Activated naive CD4-positive, alpha-beta T cell treated with anti-CD3 and anti-CD28 coated beads, Interleukin-2, amount 50 U/mL, for 24 hours (primary cell): ENCODE measurements at regions not wholly inside any gene's neighbourhood (a gene's known extent, or its start where the extent isn't known, plus 50 kb on each side); places are given as distances from the start of the nearest gene placed in this dataset.

Source experiments
- H3K27ac Mint-ChIP-seq: one replicate; pipeline ENCODE4 v1.8.0; 2021; ENCODE audit warnings: mild to moderate bottlenecking, mixed read lengths
- H3K27me3 Mint-ChIP-seq: one replicate; pipeline ENCODE4 v1.8.0; 2021; ENCODE audit warnings: mixed read lengths
- H3K36me3 Mint-ChIP-seq: one replicate; pipeline ENCODE4 v1.8.0; 2021; ENCODE audit warnings: mixed read lengths
- H3K4me1 Mint-ChIP-seq: one replicate; pipeline ENCODE4 v1.8.0; 2021; ENCODE audit warnings: mixed read lengths
- H3K4me3 Mint-ChIP-seq: one replicate; pipeline ENCODE4 v1.8.0; 2021; ENCODE audit warnings: mild to moderate bottlenecking, mixed read lengths
- H3K9me3 Mint-ChIP-seq: one replicate; pipeline ENCODE4 v1.8.0; 2021; ENCODE audit warnings: mixed read lengths

DNA sequence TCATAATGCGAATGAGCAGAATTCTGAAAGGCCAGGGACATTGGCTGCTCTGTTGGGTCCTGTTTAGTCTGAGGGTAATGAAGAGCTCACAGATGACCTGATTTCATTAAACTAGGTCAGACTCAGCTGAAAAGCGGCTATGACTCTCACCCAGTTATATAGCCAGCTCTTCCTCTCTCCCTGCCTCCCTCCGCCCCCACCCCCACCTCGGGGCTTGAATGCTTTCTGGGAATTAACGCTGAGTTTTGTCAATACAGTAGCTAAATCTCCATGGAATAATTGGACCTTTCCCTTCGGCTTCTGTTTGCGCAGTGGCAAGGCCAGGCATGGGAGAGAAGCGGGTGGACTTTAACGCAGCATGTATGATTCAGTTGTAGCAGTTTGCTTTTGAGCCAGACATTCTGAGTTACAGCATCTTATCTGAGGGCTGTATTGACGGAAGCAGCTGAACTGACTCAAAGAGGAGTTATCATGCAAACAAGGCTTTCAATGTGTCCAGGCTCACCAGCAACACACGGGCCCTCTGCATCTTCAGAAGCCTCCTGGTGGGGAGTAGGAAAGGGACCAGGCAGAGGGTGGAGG, 110.6 kb downstream of the MYCN start:
- H3K4me1 Mint-ChIP-seq: peaks cover under 1% of the 10 kb centered on the region
- no peak overlapping the region for H3K27ac Mint-ChIP-seq
- H3K36me3 Mint-ChIP-seq: no peaks in the 10 kb centered on the region
- H3K4me3 Mint-ChIP-seq: no peak overlapping the region
- H3K27me3 Mint-ChIP-seq: no peaks in the 10 kb centered on the region
- H3K9me3 Mint-ChIP-seq: no peaks in the 10 kb centered on the region

- no peaks in the 10 kb centered on the region for H3K9me3 Mint-ChIP-seq
- no peak overlapping the region for H3K4me3 Mint-ChIP-seq
- H3K27ac Mint-ChIP-seq: no peak overlapping the region
- no peaks in the 10 kb centered on the region for H3K4me1 Mint-ChIP-seq
- H3K27me3 Mint-ChIP-seq: no peaks in the 10 kb centered on the region
- H3K36me3 Mint-ChIP-seq: no peaks in the 10 kb centered on the region
Observed at GRCh38 chr2:16050261-16050907, 110.0 kb downstream of the MYCN start.

GRCh38 chr2:16049406-16049805, 109.1 kb downstream of the MYCN start:
- H3K36me3 Mint-ChIP-seq: no peaks in the 10 kb centered on the region
- no peaks in the 10 kb centered on the region for H3K9me3 Mint-ChIP-seq
- no peaks in the 10 kb centered on the region for H3K27me3 Mint-ChIP-seq
- no peak overlapping the region for H3K4me3 Mint-ChIP-seq
- H3K4me1 Mint-ChIP-seq: no peaks in the 10 kb centered on the region
- H3K27ac Mint-ChIP-seq: no peak overlapping the region

GRCh38 chr2:16048466-16048865, 108.1 kb downstream of the MYCN start:
- Mint-ChIP-seq H3K36me3 (no peaks in the 10 kb centered on the region), H3K27ac (no peak overlapping the region), H3K27me3 (peaks cover under 1% of the 10 kb centered on the region), H3K4me1 (no peaks in the 10 kb centered on the region), H3K9me3 (no peaks in the 10 kb centered on the region), H3K4me3 (no peak overlapping the region)

DNA sequence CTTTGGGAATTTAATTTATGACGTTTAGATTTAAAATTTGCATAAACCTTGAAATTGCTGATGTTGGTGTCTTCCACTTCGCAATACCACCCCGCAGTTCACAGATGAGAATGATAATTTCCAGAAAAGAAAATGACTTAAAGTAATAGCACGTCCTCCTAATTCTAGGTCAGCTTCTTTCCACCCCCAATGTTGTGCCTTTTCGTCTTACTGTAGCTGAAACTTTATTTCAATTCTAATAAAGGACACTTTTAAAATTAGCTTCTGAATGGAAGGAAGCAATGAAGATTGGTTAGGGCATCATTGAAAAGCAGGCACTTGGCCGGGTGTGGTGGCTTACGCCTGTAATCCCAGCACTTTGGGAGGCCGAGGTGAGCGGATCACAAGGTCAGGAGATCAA, 107.4 kb downstream of the MYCN start:
- Mint-ChIP-seq H3K9me3 (no peaks in the 10 kb centered on the region), H3K36me3 (no peaks in the 10 kb centered on the region), H3K27me3 (peaks cover 3% of the 10 kb centered on the region), H3K27ac (no peak overlapping the region), H3K4me1 (no peaks in the 10 kb centered on the region), H3K4me3 (no peak overlapping the region)

- no peak overlapping the region for H3K27ac Mint-ChIP-seq
- H3K27me3 Mint-ChIP-seq: peaks cover 3% of the 10 kb centered on the region
- no peaks in the 10 kb centered on the region for H3K4me1 Mint-ChIP-seq
- H3K36me3 Mint-ChIP-seq: no peaks in the 10 kb centered on the region
- no peaks in the 10 kb centered on the region for H3K9me3 Mint-ChIP-seq
- no peak overlapping the region for H3K4me3 Mint-ChIP-seq
Observed at GRCh38 chr2:16046649-16047048, 106.3 kb downstream of the MYCN start.

- Mint-ChIP-seq H3K27me3 (peaks cover 5% of the 10 kb centered on the region), H3K4me3 (no peak overlapping the region), H3K27ac (no peak overlapping the region), H3K9me3 (no peaks in the 10 kb centered on the region), H3K36me3 (no peaks in the 10 kb centered on the region), H3K4me1 (no peaks in the 10 kb centered on the region)
Observed at GRCh38 chr2:16045653-16046352, 105.5 kb downstream of the MYCN start.

DNA sequence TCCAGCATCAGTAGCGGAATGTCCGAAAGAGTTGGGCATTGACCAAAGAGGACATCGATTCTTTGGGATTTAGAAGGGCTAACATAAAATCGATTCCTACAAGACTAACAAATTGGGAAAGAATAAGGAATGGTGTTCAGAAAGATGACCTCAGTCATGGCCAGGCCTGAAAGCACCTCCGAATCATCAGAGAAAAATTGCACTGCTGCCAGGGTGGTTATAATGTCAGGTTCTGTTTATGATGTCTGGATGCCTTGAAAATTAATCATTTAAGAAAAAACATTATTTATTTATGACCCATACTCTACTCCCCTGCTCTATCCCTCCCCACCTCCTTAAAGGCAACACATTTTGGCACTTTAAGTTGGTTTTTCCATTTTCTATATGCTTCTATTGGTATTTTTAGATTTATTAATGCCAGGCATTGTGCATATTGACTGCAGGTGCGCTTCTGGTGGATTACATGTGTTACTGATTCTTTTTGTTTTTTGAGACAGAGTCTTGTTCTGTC, 104.7 kb downstream of the MYCN start:
- peaks cover 5% of the 10 kb centered on the region for H3K27me3 Mint-ChIP-seq
- no peaks in the 10 kb centered on the region for H3K36me3 Mint-ChIP-seq
- H3K27ac Mint-ChIP-seq: no peak overlapping the region
- H3K4me3 Mint-ChIP-seq: no peak overlapping the region
- H3K4me1 Mint-ChIP-seq: no peaks in the 10 kb centered on the region
- no peaks in the 10 kb centered on the region for H3K9me3 Mint-ChIP-seq

DNA sequence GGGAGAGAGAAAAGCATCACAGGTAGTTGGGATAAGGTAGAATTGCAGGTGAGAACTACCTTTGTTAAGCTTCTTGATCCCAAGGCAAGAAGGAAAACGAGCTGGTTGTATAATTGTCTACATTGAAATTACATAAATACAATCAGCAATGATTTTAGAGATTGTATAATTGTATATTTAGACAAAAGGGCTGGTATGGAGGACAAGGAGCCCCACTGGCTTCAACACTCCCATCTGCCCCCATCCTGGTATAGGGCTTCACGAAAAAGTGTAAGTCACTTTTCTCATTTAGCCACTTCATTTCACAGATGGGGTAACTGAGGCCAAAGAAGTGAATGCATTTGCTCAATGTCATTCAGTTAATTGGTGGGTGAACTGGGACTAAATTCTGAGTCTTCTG, 103.3 kb downstream of the MYCN start:
- no peaks in the 10 kb centered on the region for H3K9me3 Mint-ChIP-seq
- H3K27ac Mint-ChIP-seq: no peak overlapping the region
- H3K36me3 Mint-ChIP-seq: no peaks in the 10 kb centered on the region
- H3K4me1 Mint-ChIP-seq: no peaks in the 10 kb centered on the region
- H3K4me3 Mint-ChIP-seq: no peak overlapping the region
- H3K27me3 Mint-ChIP-seq: peaks cover 5% of the 10 kb centered on the region

- Mint-ChIP-seq H3K36me3 (no peaks in the 10 kb centered on the region), H3K9me3 (no peaks in the 10 kb centered on the region), H3K27ac (no peak overlapping the region)
Observed at GRCh38 chr2:16043192-16043591, 102.8 kb downstream of the MYCN start.

DNA sequence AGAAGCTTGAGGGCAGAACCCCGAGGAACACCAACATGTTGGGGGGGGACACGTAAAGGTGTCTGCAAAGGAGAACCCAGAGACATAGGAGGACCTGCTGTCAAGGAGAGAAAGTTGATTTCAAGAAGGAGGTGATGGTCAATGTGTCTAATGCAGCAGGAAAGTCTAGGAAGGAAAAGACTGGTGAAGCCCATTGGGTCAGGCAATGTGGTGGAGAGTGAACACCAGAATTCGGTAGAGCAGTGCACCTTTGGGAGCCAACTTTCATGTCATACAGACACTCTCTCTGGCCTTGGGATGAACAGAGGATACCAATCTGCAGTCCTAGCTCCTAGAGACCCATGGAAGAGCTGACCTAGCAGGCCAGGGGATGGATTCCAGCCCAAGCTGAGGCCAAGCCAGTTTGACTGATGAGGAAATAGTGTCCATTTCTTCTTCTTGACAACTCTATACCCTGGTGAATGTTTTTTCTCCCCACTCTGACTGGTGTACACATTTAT, 101.9 kb downstream of the MYCN start:
- Mint-ChIP-seq H3K4me1 (no peaks in the 10 kb centered on the region), H3K9me3 (no peaks in the 10 kb centered on the region), H3K4me3 (no peak overlapping the region), H3K27ac (no peak overlapping the region), H3K27me3 (peaks cover 5% of the 10 kb centered on the region), H3K36me3 (no peaks in the 10 kb centered on the region)

More at GRCh38 chr2:16043192-16043591, 102.8 kb downstream of the MYCN start:
- no peak overlapping the region for H3K4me3 Mint-ChIP-seq
- no peaks in the 10 kb centered on the region for H3K4me1 Mint-ChIP-seq
- H3K27me3 Mint-ChIP-seq: peaks cover 5% of the 10 kb centered on the region

DNA sequence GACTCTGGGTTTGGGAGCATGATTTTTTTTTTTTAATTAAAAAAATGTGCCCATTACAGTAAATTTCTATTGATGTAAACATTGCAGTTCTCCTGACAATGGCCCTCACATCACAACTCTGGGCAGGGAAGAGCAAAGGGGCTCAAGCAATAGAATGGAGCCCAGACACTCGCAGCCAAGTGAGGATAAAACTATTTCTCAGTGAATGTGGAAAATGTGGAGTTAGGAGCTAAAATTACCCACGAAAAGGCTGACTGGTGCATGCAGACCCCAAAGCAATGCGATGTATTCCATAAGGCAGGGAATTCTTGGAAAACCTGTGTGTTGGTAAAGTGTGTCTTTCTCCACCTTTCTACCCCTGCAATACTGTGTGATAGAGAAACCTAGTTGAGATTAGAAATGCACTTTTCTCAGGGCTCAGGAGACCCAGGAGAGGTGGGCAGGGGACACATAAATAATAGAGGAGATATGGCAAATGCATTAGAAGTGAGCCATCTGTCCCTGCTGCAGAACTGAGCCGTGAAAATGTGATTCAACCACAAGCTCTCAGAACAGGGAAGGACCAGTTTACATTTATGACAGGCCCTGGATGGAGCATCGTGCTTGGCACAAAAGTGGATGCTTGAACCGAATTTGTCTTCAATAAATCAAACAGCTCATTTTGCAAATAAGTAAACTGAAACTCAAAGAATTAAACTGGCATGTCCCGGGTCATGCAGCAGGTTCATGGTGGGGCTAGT, 100.1 kb downstream of the MYCN start:
- Mint-ChIP-seq H3K36me3 (no peaks in the 10 kb centered on the region), H3K4me3 (no peak overlapping the region), H3K27ac (no peak overlapping the region), H3K27me3 (peaks cover 5% of the 10 kb centered on the region), H3K9me3 (no peaks in the 10 kb centered on the region), H3K4me1 (no peaks in the 10 kb centered on the region)

GRCh38 chr2:16039823-16040222, 99.5 kb downstream of the MYCN start:
- Mint-ChIP-seq H3K4me1 (no peaks in the 10 kb centered on the region), H3K27ac (no peak overlapping the region), H3K36me3 (no peaks in the 10 kb centered on the region)

GRCh38 chr2:16039055-16039454, 98.7 kb downstream of the MYCN start:
- H3K4me1 Mint-ChIP-seq: no peaks in the 10 kb centered on the region
- no peak overlapping the region for H3K4me3 Mint-ChIP-seq
- H3K9me3 Mint-ChIP-seq: no peaks in the 10 kb centered on the region
- H3K27me3 Mint-ChIP-seq: peaks cover 5% of the 10 kb centered on the region
- no peak overlapping the region for H3K27ac Mint-ChIP-seq
- H3K36me3 Mint-ChIP-seq: no peaks in the 10 kb centered on the region

More at GRCh38 chr2:16039823-16040222, 99.5 kb downstream of the MYCN start:
- Mint-ChIP-seq H3K4me3 (no peak overlapping the region), H3K27me3 (peaks cover 5% of the 10 kb centered on the region), H3K9me3 (no peaks in the 10 kb centered on the region)

GRCh38 chr2:16038621-16039020, 98.3 kb downstream of the MYCN start:
- H3K4me3 Mint-ChIP-seq: no peak overlapping the region
- no peaks in the 10 kb centered on the region for H3K4me1 Mint-ChIP-seq
- peaks cover 5% of the 10 kb centered on the region for H3K27me3 Mint-ChIP-seq

More at GRCh38 chr2:16038621-16039020, 98.3 kb downstream of the MYCN start:
- Mint-ChIP-seq H3K36me3 (no peaks in the 10 kb centered on the region), H3K27ac (no peak overlapping the region), H3K9me3 (no peaks in the 10 kb centered on the region)
